ENCODE measurements at regions not wholly inside any gene's neighbourhood (a gene's known extent, or its start where the extent isn't known, plus 50 kb on each side); places are given as distances from the start of the nearest gene placed in this dataset.
"Not testable (repeated sequence)": the region's sequence is repeated elsewhere in the genome, so short reads cannot be mapped to it uniquely, and the experiment has no call there.

DNA sequence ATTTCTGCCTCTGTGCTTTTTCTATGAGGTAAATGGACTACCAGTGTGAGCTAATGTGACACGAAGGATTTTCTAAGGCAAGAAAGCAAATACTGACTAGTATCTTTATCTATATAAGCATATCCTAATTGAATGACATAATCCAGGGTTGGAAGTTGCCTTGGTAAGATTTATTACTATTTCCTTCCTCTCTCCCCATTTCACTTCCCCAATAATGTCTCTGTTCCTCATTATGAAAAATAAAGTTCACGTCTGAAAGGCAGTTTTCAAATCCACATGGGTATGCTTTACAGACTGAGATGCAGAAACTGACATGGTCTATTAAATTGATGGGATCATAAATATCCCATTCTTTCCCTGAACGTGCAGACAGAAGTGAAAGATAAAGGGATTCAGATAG, 86.0 kb downstream of the DTWD1 start:
- DNase-seq, result no peak

DNA sequence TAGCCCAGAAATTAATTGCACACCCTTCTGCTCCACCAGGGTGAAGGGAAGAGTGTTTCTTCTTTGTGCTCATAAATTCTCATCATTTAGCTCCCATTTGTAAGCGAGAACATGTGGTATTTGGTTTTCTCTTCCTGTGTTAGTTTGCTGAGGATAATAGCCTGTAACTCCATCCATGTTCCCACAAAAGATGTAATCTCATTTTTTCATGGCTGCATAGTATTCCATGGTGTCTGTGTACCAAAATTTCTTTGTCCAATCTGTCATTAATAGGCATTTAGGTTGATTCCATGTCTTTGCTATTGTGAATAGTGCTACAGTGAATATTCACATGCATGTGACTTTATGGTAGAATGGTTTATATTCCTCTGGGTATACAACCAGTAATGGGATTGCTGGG, 86.8 kb downstream of the DTWD1 start:
- DNase-seq, result no peak

DNA sequence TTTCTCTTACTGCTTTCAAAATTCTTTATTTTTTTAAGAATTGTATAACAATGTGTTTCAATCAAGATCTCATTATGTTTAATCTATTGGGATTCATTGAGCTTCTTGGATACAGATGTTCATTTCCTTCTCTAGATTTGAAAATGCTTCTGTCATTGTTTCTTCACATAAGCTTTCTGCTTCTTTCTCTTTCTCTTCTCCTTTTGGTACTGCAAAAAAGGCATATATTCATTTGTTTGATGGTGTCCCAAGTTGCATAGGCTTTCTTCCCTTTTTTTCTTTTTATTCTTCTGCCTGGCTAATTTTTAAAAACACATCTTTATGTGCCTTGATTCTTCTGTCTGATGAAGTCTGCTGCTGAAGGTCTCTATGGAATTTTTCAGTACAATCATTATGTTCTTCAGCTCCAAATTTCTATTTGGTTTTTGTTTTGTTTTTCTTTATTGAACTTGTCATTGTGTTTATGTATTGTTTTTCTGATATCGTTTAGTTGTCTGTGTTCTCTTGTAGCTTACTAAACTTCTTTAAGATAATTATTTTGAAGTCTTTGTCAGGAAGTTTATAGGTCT, 88.9 kb downstream of the DTWD1 start:
- DNase-seq, result no peak

DNA sequence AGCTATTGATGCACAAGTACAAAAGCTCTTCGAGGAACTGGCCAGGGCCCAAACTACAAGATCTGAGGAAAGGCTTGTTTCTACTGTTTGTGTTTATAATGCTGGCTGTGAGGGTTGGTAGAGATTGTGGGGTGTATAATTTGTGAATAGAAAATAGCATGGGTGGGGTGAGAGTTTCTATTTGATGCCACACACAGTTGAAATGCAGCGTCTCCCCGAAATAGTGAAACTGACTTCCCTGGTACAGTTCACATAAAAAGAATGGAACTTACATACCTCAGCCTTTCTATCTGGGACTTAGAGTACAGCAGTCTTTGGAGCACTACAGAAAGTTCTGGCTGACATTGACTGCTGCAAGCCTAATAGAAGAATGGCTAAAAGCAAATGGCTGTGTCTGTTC, 91.3 kb downstream of the DTWD1 start:
- no peak for DNase-seq

DNA sequence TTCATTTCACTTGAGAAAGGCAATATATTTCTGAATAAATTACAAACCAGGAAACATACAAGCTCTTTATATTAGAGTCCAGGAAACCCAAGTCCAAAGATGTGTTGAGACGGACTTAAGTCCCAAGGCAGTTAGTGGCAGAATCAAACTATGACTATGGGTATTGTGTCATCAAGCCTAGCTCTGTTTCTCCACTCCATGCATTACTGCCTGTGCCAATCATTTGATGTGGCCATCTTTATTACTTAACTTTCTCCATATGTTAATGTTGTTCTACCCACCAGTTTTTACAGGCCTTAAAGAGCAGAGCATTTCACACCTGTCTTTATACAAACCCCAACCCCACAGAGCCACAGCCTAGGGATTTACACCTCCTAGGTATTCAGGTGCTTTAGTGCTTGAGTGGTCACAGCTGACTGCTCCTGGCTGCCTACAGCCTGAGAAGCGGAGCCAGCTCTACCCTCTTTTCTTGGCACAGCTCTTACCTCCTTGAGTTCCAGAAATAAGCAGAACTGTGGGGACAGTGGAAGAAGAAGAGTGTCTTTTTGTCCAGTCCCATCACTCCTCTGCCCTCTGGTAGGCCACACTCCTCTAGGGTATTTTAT, 92.1 kb downstream of the DTWD1 start:
- no peak for DNase-seq

DNA sequence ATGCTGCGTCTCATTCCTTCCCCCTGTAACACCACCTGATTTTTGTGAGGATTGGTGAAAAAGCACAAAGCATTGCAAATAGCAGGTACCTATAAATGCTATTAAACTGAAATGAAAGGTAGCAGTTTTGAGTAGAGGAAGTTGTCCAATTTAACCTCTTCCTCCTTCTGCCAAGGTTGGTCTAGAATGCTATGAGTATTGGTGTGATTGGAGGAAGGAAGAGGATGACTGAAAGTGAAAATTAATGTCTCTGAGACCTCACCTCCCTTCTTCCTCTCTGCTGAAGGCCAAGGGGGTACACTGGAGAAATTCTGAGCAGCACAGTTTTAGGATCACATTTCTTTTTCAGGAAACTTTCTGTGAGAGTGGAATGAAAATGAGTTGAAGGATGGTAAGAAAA, 94.4 kb downstream of the DTWD1 start:
- no peak for DNase-seq

DNA sequence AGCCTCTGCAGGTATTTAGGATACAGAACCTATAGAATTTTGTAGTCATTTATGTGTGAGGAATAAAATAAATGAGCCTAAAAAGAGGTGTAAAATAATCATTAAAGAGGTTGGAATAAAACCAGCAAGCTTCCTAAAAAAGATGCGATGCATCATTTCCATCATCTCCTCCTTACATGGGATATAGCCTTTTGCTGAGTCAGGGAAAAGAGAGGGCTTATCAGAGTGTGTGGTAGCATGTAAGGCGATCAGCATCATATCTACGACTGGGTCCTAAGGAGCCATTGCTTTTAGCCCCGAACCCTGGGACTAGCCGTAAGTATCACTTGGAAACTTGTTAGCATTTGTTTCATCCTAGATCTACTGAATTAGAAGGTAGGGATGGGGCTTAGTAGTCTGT, 94.9 kb downstream of the DTWD1 start:
- DNase-seq, result no peak

DNA sequence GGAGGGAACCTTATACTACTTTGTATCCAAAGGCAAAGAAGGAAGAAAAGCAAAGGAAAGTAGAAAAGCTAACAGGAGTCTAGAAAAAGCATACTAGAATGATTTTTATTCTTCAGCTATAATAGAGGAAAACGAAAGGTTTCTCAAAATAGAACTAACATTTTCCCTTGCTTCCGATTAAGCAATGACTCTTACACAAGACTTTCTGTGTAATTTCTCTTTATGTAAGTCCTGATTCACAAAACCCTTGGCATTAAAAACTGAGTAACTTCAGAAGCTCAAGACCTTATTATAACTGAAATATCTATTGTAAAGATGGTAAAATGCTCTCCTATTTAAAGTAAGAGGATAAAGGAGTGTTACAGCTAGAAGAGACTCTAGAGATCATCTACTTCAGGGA, 97.4 kb downstream of the DTWD1 start:
- no peak for DNase-seq

DNA sequence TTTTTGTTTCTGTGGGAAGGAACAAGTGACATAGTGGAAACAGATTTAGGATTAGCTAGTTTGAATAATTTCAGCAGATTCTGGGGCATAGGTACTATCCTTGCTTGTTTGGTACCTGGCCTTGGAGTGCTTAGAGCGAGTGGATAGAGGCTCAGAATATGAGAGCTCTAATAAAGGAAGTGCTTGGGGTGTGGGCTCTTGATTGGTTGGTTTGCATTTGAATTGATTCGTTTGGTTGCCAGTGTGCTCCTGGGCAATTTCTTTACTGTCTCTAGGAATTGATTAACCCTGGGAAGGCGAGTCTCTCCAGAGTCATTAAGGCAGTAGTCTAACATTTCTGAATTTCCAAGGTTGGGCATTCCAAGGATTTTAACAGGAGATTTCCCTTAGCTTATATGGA, 98.0 kb downstream of the DTWD1 start:
- no peak for DNase-seq

DNA sequence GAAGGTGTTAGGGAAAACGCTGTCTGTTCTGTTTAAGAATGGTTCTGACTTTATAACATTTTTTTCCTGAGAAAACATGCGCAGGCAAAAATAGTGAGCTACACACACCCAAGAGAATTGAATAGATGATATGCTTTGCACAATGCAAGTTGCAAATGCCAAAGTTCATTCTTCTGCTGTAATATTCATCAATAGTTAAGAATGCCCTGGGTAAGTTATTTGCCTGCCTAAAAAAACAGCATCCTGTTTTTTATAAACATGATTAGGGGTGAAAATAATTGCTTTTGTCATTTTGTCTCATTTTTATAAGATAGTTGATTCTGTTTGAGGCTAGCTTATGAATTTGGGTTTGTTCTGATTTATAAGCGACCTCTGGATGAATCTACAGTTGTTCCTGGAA, 99.4 kb downstream of the DTWD1 start:
- DNase-seq, result no peak

DNA sequence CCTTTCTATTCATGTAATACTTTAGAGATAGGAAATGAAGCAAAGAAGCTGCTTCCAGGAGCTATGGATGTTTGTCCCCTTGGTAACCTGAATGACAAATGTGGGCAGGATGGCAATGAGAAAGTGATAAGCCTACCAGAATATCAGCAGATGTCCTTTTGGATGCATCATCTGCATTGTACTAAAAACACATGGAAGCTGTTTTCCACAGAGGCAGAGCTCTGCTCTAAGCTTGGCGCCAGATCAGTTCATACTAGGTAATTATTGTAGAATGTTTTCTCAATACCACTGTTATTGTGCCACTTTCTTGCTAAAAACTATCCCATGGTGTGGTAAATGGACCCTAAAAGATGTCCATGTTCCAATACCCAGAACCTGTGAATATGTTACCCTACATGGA, 100.2 kb downstream of the DTWD1 start:
- no peak for DNase-seq

DNA sequence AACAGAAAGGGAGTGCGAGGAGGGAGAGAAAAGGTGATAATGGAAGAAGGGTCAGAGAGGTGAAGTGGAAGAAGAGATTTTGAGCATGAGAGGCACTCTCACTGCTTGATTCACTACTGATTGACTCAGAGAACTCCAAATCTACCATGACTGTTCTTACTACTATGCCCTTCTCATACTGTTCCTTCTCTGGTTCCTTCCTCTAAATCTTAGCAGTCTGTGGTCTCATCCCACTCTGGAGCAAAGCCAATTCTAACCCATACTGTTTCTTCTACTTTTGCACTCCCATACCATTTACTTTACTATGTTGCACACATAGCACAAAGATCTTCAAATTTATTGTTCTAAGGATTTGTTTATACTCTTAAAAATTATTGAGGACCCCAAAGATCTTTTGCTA, 100.8 kb downstream of the DTWD1 start:
- DNase-seq, result no peak

DNA sequence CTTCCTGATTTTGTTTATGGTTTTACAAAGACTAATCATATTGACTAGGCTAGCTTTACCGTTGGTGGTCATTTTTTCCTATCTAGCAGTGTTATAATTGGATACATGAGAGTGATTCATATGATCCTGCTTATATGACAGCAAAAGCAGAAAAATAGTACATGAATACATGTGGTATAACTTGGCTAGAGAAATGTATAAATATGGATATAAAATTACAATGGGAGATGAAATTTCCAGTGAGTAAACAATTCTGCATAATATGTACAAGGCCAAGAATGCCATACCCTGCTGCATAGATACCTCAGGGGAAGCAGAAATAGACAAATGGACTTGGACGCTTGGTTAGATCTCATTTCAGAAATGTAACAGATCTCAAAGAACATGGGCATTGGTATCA, 103.1 kb downstream of the DTWD1 start:
- no peak for DNase-seq

DNA sequence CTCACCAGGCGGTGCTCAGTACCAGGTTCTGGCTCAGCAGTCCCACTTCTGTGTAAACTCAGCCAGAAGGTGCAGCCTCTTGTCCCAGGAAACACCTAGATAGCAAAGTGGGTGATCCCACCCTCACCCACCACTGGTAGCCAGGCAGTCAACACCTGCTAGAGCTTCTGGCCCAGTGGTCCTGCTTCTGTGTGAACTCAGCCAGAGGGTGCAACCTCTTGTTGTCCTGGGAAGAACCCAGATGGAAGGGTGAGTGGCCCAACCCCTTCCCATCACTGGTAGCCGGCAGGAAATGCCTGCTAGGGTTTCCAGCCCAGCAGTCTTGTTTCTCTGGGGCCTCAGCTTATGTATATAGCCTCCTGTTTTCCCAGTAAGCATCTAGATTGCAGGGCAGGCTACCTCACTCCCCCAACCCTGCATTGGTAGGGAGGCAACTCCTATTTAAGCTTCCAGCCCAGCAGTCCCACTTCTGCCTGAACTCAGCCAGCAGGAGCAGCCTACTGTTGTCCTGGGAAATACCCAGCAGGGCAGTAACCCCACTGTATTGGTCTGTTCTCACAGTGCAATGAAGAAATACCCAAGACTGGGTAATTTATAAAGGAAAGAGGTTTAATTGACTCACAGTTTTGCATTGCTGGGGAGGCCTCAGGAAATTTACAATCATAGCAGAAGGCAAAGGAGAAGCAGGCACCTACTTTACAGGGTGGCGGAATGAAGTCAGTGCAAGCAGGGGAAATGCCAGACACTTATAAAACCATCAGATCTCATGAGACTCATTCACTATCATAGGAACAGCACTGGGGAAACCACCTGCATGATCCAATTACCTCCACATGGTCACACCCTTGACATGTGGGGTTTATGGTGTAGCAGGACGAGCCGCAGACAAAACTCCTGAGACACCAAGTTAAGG, 110.6 kb downstream of the DTWD1 start:
- DNase-seq, result no peak

DNA sequence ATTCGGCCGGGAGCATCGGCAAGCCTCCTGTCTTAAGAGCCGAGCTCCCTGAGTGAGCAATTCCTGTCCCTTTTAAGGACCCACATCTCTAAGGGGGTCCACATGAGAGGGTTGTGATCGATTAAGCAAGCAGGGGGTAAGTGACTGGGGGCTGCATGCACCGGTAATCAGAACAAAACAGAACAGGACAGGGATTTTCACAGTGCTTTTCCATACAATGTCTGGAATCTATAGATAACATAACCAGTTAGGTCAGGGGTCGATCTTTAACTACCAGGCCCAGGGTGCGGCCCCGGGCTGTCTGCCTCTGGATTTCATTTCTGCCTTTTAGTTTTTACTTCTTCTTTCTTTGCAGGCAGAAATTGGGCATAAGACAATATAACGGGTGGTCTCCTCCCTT, 111.3 kb downstream of the DTWD1 start:
- not testable (repeated sequence) for DNase-seq

DNA sequence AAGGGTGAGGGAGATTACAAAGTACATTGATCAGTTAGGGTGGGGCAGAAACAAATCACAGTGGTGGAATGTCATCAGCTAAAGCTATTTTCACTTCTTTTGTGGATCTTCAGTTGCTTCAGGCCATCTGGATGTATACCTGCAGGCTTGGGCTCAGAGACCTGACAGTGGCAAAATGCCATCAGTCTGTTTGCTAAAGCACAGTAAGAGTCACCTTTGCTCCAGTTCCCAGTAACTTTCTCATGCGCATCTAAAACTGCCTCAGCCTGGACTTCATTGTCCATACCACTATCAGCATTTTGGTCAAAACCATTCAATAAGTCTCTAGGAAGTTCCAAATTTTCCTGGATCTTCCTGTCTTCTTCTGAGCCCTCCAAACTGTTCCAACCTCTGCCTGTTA, 113.2 kb downstream of the DTWD1 start:
- not testable (repeated sequence) for DNase-seq

DNA sequence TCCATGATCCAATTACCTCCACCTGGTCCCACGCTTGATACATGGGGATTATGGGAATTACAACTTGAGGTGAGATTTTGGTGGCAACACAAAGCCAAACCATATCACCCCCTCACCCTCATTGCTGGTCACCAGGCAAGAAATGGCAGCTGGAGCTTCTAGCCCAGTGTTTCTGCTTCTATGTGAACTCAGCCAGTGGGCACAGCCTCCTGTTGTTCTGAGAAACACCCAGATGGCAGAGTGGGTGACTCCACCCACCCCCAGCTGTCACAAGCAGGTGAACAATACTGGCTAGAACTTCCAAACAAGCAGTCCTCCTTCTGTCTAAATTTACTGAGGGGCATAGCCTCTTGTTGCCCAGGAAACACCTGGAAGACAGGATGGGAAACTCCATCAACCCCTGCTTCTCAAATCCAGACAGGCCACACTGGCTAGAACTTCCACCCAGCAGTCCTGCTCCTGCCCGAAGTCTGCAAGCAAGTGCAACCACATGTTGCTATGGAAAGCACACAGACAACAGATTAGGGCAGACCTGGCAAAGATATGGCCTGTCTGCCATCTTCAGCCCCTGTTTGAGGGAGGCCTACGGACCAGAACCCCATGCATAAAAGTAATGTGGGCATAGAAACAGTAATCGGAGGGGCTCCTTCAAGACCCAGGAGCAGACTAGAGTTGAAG, 114.1 kb downstream of the DTWD1 start:
- DNase-seq, result no peak

DNA sequence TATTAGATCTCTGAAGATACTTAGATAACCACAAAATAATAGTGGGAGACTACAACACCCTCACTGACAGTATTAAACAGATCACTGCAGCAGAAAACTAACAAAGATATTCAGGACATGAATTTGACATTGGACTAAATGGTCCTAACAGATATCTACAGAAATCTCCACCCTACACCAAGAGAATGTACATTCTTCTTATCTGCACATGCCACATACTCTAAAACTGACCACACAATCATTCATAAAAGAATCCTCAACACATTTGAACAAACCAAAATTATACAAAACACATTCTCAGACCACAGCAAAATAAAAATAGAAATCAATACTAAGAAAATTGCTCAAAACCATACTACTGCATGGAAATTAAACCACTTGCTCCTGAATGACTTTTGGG, 116.3 kb downstream of the DTWD1 start:
- no peak for DNase-seq

DNA sequence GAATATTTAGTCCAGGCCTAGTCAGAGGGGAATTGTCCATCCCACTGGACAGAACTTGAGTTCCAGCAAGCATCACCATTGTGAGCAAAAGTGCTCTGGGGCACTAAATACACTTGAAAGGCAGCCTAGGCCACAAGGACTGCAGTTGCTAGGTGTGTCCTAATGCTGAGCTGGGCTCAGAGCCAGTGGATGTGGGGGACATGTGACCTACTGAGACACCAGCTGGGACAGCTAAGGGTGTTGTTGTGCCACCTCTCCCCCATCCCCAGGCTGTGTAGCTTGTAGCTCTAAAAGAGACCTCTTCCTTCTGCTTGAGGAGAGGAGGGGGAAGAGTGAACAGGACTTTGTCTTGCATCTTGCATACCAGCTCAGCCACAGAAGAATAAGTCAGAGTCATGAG, 120.9 kb downstream of the DTWD1 start:
- DNase-seq, result no peak

DNA sequence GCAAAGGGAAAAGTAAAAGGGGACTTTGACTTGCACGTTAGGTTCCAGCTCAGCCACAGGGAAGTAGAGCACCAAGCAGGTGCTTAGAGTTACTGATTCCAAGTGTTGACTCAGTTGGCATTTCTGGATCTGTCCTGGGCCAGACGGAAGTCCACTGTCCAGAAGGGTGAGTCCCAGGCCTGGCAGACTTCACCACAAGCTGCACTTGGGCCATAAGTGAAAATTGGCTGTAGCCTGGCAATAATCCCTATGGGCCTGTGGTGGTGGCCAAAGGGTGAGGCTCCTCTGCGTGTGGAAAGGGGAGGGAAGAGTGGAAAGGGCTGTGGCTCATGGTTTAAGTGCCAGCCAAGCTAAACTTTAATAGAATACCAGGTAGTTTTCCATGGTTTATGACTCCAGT, 121.5 kb downstream of the DTWD1 start:
- DNase-seq, result no peak

DNA sequence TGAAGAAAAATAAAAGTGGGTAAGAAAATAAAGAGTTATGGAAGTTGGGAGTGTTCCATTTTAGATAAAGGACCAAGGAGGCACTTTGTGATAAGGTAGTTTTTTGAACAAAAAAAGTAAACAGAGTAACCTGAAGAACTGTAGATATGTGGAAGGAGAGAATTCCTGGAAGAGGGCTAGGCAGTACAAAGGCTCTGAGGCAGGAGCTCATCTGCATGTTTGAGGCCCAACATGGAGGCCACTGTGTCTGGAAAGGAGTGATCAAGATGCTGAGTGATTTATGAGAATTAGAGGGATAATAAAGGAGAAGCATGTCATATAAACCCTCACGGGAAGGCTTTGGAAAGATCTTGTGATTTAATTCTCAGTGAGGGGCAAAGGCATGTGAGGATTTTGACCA, 126.5 kb downstream of the DTWD1 start:
- DNase-seq, result no peak

DNA sequence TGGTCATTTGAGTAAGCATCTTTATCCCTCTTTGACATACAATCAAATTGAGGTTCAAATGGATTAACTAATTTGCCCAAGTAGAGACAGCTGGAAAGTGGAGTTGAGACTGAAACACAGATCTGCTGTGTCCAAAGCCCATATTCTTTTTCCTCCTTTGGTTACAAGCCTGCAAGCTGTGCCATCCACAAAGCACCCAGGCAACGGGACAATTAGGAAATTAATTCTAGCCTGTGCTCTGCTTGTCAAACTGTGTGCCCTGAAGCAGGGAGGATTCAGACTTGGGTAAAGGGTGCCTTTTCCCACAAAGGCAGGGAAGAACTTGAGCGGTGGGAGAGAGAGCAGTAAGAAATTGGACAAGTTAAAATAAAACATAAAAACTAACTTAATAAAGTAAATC, 127.9 kb downstream of the DTWD1 start:
- DNase-seq, result no peak

DNA sequence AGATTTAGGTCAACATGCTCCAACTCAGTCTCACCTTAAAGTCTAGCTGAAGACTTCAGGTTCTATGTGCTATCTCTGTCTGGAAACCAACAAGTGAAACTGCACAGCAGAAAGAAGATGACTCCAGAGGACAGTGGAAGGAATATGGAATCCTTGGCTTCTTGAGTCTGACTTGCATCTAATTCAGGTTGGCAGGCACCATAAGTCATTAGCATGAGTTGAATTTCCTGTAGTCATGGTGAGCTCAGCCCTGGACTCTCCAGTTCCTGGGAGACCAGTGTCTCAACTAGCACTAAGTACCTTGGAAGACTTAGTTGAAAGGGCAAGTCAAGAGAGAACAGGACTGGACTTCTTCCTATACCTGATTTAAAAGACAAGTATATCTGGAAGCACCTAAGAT, 129.7 kb downstream of the DTWD1 start:
- DNase-seq, result no peak

DNA sequence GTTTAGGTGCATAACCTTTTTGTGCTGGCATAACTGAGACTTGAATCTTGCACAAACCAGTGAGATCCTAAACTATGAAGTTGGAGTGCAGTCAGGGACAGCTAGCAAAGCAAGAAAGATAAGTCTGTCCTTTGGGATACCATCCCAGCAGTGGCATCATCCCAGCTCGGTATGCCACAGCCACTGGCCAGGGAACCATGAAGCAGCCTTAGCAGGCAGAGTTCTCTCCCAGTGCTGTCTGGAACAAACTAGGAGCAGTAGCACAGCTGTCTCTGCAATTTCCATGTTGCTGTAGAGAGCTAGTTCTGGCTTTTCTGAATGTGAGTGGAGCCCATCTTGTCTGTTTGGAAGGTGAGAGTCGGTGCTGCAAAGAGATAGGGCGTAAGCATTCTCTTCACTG, 130.3 kb downstream of the DTWD1 start:
- no peak for DNase-seq

Measured in NCI-H226 (cell line).